Suprapubic skin (tissue), 4 donors: ENCODE measurements at regions not wholly inside any gene's neighbourhood (a gene's known extent, or its start where the extent isn't known, plus 50 kb on each side); places are given as distances from the start of the nearest gene placed in this dataset.

ENCODE experiments used
- DNase-seq, 2 donors: peaks; one replicate each; pipeline ENCODE4 v3.0.0-alpha.2; 2019; ENCODE audit warnings: low spot score in 2 of 2
- H3K27ac ChIP-seq: fragments of 200-600 bp; sonication (generic); one replicate; pipeline ENCODE4 v1.5.1; 2019
- H3K27me3 ChIP-seq: fragments of 200-600 bp; sonication (generic); one replicate; pipeline ENCODE4 v1.5.1; 2019
- H3K36me3 ChIP-seq: fragments of 200-600 bp; sonication (generic); one replicate; pipeline ENCODE4 v1.5.1; 2019
- H3K4me1 ChIP-seq: fragments of 200-600 bp; sonication (generic); one replicate; pipeline ENCODE4 v1.5.1; 2019
- H3K4me3 ChIP-seq: fragments of 200-600 bp; sonication (generic); one replicate; pipeline ENCODE4 v1.5.1; 2019; ENCODE audit warnings: mild to moderate bottlenecking
- H3K9me3 ChIP-seq: fragments of 200-600 bp; sonication (generic); one replicate; pipeline ENCODE4 v1.5.1; 2019
- EP300 ChIP-seq: sonication (generic); formaldehyde crosslinking; IDR thresholded peaks from one replicate; pipeline ENCODE4 v1.6.1; 2017; ENCODE audit warnings: antibody characterized with exemption
- POLR2A ChIP-seq, 2 donors: fragments of 450-650 bp; IDR thresholded peaks; one replicate each; pipeline ENCODE4 v1.6.1; 2017; ENCODE audit warnings: antibody characterized with exemption in 2 of 2, mild to moderate bottlenecking in 2 of 2, moderate library complexity in 2 of 2
- POLR2AphosphoS5 ChIP-seq, 3 donors: sonication (generic); formaldehyde crosslinking; IDR thresholded peaks; one replicate each; pipeline ENCODE4 v1.6.1; 2017; ENCODE audit warnings: antibody characterized with exemption in 3 of 3
- WGBS: methylation state at CpG from one replicate; pipeline ENCODE4 v1.1.5; 2018; 5-methylcytosine and 5-hydroxymethylcytosine counted together
- TF ChIP-seq, protein P1 (sequence below), 2 donors: fragments of 200-600 bp in 1 of 2; fragments of 450-650 bp in 1 of 2; sonication (generic) in 1 of 2; IDR thresholded peaks; one replicate each; pipeline ENCODE4 v1.5.1; 2016 to 2019; ENCODE audit warnings: antibody characterized with exemption in 2 of 2, mild to moderate bottlenecking in 1 of 2, moderate library complexity in 1 of 2

DNA sequence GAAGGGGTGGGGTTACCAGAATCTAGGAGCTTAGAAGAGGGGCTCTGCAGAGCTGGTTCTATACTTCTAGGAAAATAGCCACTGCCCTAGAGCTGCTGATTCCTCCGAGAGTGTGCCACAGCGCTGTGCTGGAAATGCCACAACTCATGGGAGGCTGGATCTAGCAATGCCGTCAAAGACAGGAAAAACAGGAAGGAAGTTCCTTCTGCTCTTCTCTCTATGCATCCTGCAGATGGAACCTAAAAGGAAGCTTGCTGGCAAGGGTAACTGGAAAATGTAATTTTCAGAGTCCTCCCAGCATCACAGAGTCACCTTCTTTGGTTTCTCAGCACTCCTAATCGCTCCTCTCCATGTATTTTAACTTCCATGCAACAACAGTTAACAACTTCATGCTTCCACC is 121.2 kb upstream of the TLL1 start:
- TF ChIP-seq EP300 = no peak
- Histone ChIP-seq H3K36me3 (no peaks in the 10 kb centered on the region), H3K27me3 (no peaks in the 10 kb centered on the region), H3K4me3 (no peak overlapping the region), H3K4me1 (no peaks in the 10 kb centered on the region), H3K9me3 (no peaks in the 10 kb centered on the region), H3K27ac (no peak overlapping the region)
- WGBS = 73% methylated on average over 4 of the region's 4 CpGs
- DNase-seq = no peak

DNA sequence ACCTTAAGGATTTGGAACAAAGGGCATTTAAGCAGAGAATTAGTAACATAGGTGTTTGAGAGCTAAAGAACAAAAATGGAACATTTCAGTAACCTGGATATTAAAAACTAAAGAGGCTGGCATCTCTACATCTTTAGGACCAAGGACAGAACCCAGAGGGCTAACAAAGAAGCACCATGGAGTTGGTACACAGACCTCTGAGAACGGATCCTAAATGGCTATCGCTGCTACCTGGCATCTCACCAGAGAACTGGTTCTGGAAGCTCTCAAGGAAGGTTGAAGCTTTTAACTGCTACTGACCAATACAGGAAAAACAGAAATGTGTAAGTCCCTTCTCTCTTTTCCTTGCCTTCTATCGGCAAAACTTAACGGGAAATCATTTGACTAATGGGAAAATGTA is 118.4 kb upstream of the TLL1 start:
- no peak for DNase-seq
- 89% methylated on average over 4 of the region's 4 CpGs for WGBS
- no peak overlapping the region for H3K4me3 ChIP-seq
- H3K9me3 ChIP-seq = no peaks in the 10 kb centered on the region
- H3K4me1 ChIP-seq = no peaks in the 10 kb centered on the region
- H3K27ac ChIP-seq = no peak overlapping the region
- H3K27me3 ChIP-seq = no peaks in the 10 kb centered on the region
- TF ChIP-seq POLR2A (IDR thresholded peaks at IDR 0.05) (no peak), EP300 (no peak), POLR2AphosphoS5 (IDR thresholded peaks at IDR 0.05) (no peak)
- no peaks in the 10 kb centered on the region for H3K36me3 ChIP-seq

DNA sequence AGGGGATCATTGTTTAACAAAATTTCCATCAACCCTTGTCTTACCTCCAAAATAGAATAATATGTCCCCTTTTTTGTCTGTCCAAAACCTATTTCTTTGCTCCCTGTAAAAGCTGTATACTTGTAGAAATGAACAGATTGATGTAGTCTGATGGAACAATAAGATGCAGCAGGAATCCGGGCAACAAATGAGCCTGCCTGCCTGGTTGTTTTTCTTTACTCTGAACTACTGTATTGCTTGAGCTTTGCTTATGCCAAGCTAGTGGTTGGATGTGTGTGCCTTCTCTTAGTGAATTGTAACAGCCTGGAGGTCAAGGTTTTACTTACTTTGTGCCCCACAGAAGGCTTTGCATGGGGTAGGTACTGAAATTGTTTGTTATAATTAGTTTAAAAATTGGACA is 116.2 kb upstream of the TLL1 start:
- H3K9me3 ChIP-seq = no peaks in the 10 kb centered on the region
- WGBS = 77% methylated on average over 1 of the region's 1 CpG
- no peaks in the 10 kb centered on the region for H3K4me1 ChIP-seq
- no peak overlapping the region for H3K4me3 ChIP-seq
- H3K27me3 ChIP-seq = no peaks in the 10 kb centered on the region
- H3K27ac ChIP-seq = no peak overlapping the region
- TF ChIP-seq POLR2AphosphoS5 (IDR thresholded peaks at IDR 0.05) = no peak
- no peak for TF ChIP-seq EP300
- TF ChIP-seq, protein P1, sequence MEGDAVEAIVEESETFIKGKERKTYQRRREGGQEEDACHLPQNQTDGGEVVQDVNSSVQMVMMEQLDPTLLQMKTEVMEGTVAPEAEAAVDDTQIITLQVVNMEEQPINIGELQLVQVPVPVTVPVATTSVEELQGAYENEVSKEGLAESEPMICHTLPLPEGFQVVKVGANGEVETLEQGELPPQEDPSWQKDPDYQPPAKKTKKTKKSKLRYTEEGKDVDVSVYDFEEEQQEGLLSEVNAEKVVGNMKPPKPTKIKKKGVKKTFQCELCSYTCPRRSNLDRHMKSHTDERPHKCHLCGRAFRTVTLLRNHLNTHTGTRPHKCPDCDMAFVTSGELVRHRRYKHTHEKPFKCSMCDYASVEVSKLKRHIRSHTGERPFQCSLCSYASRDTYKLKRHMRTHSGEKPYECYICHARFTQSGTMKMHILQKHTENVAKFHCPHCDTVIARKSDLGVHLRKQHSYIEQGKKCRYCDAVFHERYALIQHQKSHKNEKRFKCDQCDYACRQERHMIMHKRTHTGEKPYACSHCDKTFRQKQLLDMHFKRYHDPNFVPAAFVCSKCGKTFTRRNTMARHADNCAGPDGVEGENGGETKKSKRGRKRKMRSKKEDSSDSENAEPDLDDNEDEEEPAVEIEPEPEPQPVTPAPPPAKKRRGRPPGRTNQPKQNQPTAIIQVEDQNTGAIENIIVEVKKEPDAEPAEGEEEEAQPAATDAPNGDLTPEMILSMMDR (IDR thresholded peaks at IDR 0.05) = no peak
- no peak for TF ChIP-seq POLR2A (IDR thresholded peaks at IDR 0.05)
- no peak for DNase-seq
- H3K36me3 ChIP-seq = no peaks in the 10 kb centered on the region

DNA sequence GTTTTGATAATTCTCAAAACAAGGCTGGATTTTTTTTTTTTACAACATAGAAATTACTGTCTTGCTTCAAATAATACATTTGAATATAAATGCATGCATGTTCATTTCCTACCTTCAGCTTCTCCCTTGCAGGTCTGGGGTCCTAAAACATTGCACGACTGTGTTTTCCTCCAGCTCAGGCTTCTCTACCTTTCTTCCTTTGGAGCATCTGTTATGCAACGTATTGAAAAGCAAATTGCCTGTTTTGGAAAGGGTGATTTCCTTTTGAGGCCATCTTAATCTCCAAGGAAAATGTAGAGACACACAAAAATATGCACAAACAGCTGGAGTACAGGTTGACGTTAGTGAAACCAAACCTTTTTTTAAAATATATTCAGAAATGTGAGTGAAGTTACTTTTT is 115.6 kb upstream of the TLL1 start:
- Histone ChIP-seq H3K27ac (no peak overlapping the region), H3K4me3 (no peak overlapping the region), H3K36me3 (no peaks in the 10 kb centered on the region), H3K4me1 (no peaks in the 10 kb centered on the region), H3K9me3 (no peaks in the 10 kb centered on the region), H3K27me3 (no peaks in the 10 kb centered on the region)
- DNase-seq = no peak
- 50% methylated on average over 3 of the region's 3 CpGs for WGBS
- TF ChIP-seq EP300 = no peak
- TF ChIP-seq POLR2A (IDR thresholded peaks at IDR 0.05) = no peak
- TF ChIP-seq POLR2AphosphoS5 (IDR thresholded peaks at IDR 0.05) = no peak
- TF ChIP-seq, protein P1 (IDR thresholded peaks at IDR 0.05) = no peak

DNA sequence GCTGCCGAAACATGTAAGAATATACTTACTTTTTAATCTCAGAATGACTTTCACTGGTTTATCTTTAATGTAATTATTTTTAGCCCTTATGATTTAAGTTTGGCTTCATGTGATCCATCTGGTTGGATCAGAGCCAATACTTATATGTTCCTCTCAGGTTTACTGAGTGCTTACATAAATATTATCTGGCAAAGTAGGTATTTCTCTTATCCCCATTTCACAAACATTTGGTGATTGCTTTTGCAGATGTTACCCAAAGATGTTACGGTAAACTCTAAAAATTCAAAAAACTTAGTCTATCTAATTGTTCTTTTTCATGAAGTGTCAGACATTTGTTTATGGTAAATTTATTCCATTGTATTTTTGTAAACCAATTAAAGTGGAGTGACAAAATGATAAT is 115.0 kb upstream of the TLL1 start:
- DNase-seq = no peak
- Histone ChIP-seq H3K36me3 (no peaks in the 10 kb centered on the region), H3K4me3 (no peak overlapping the region), H3K9me3 (no peaks in the 10 kb centered on the region), H3K4me1 (no peaks in the 10 kb centered on the region), H3K27ac (no peak overlapping the region), H3K27me3 (no peaks in the 10 kb centered on the region)
- no peak for TF ChIP-seq POLR2AphosphoS5 (IDR thresholded peaks at IDR 0.05)
- no peak for TF ChIP-seq POLR2A (IDR thresholded peaks at IDR 0.05)
- TF ChIP-seq, protein P1 (IDR thresholded peaks at IDR 0.05) = no peak
- TF ChIP-seq EP300 = no peak
- WGBS = 75% methylated on average over 2 of the region's 2 CpGs

DNA sequence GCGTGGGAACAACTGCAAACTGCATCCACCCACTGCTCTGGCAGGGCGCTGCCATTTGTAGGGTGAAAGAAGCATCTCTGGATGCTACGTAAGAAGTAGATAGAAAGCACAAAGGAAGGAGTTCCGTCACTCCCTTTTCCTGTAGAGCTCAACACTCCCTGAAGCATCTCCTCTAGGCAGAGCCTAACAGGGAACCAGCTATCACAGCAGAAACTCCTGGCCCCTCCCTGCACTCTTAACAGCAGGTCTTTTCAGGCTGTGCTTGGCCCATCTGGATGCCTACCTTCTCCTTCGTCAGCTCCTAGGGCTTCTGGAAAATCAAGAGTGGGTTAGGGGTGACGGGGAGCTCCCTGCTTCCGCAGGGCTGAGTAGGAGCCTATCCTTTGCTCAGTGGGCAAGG is 112.9 kb upstream of the TLL1 start:
- TF ChIP-seq POLR2A (IDR thresholded peaks at IDR 0.05) (no peak), POLR2AphosphoS5 (IDR thresholded peaks at IDR 0.05) (no peak), EP300 (no peak)
- TF ChIP-seq, protein P1 (IDR thresholded peaks at IDR 0.05) = no peak
- Histone ChIP-seq H3K27me3 (no peaks in the 10 kb centered on the region), H3K9me3 (no peaks in the 10 kb centered on the region), H3K36me3 (no peaks in the 10 kb centered on the region), H3K4me1 (peaks cover 5% of the 10 kb centered on the region), H3K27ac (no peak overlapping the region), H3K4me3 (no peak overlapping the region)
- DNase-seq = no peak
- WGBS = 89% methylated on average over 7 of the region's 7 CpGs
